ENCODE measurements at regions not wholly inside any gene's neighbourhood (a gene's known extent, or its start where the extent isn't known, plus 50 kb on each side); places are given as distances from the start of the nearest gene placed in this dataset.
"Not testable (repeated sequence)": the region's sequence is repeated elsewhere in the genome, so short reads cannot be mapped to it uniquely, and the experiment has no call there.

DNA sequence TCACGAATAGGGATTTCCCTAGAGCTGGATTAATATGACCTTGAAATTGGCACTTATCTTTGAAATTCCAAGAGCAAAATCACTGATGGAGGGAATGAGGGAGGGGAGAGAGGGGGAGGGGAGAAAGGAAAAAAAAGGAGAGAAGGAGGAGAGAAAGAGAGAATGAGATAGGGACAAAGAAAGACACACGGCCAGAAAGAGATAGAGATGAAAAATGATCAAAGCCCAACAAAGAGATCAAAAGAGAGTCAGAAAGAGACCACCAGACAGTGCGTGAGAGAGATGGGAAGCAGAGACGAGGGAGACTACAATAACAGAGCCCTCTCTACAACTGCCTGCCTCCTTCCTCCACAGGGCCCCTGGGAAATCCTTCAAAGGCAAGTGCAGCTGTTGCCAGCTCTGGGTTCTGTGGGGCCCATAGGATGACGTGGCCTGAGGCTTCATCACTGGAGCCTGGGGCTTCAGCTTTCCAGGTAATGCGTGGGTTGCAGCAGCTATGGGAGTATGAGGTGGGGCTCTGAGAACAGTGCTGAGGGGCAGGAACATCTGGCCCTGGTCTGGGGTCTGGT, 58.3 kb upstream of the SHB start:
- DNase-seq (ENCODE audit: low spot score), result no peak
- WGBS, result 84% methylated on average over 6 of the region's 6 CpGs
- TF ChIP-seq HNF4A (conservative IDR thresholded peaks at IDR 0.05), result no peak
- TF ChIP-seq JUND (IDR thresholded peaks at IDR 0.05), result no peak

DNA sequence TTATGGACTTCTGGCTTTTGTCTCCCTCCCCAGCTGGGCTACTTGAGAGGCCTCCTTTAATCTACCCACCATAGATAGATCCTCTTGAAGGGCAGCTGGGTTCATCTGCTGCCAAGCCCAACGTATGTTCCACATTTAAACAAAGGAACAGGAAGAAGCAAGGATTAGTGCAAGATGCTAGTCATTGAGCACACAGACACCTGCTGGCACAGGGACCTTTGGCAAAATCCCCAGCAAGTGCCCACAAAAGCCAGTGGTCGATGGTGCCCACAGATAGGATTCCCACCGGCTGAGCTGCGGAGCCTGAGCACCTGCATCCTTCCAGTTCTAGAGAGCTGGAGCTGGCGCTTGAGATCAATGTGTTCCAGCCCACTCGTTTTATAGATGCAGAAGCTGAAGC, 57.7 kb upstream of the SHB start:
- no peak overlapping the region for H3K9ac ChIP-seq (ENCODE audit: low read depth in 1 of 2, low read length in 2 of 2)
- H3K4me3 ChIP-seq (ENCODE audit: low read depth in 1 of 3, low read length in 3 of 3), result no peak overlapping the region
- no peak for DNase-seq (ENCODE audit: low spot score)
- no peaks in the 10 kb centered on the region for H3K4me1 ChIP-seq (ENCODE audit: control insufficient read depth in 4 of 4, insufficient read depth in 4 of 4, low read length in 3 of 4)
- no peak for TF ChIP-seq NR2F2 (IDR thresholded peaks at IDR 0.05)
- TF ChIP-seq, protein P1, sequence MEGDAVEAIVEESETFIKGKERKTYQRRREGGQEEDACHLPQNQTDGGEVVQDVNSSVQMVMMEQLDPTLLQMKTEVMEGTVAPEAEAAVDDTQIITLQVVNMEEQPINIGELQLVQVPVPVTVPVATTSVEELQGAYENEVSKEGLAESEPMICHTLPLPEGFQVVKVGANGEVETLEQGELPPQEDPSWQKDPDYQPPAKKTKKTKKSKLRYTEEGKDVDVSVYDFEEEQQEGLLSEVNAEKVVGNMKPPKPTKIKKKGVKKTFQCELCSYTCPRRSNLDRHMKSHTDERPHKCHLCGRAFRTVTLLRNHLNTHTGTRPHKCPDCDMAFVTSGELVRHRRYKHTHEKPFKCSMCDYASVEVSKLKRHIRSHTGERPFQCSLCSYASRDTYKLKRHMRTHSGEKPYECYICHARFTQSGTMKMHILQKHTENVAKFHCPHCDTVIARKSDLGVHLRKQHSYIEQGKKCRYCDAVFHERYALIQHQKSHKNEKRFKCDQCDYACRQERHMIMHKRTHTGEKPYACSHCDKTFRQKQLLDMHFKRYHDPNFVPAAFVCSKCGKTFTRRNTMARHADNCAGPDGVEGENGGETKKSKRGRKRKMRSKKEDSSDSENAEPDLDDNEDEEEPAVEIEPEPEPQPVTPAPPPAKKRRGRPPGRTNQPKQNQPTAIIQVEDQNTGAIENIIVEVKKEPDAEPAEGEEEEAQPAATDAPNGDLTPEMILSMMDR (IDR thresholded peaks at IDR 0.05; ENCODE audit: low read depth, low read length, missing input control), result no peak
- no peak for TF ChIP-seq TAF1 (conservative IDR thresholded peaks at IDR 0.05)
- no peak for TF ChIP-seq JUND (IDR thresholded peaks at IDR 0.05)
- no peak for TF ChIP-seq EGR1 (IDR thresholded peaks at IDR 0.05; ENCODE audit: low read depth in 2 of 2)
- no peak for TF ChIP-seq FOXA2 (IDR thresholded peaks at IDR 0.05)
- no peak for TF ChIP-seq RAD21 (IDR thresholded peaks at IDR 0.05)
- TF ChIP-seq YY1 (IDR thresholded peaks at IDR 0.05), result no peak
- no peaks in the 10 kb centered on the region for H3K9me3 ChIP-seq (ENCODE audit: control insufficient read depth in 4 of 4, low read length in 3 of 4)
- H3K27ac ChIP-seq (ENCODE audit: low read depth in 1 of 2, low read length in 2 of 2), result no peak overlapping the region
- H3K27me3 ChIP-seq (ENCODE audit: control insufficient read depth in 4 of 4, insufficient read depth in 4 of 4, low read length in 3 of 4), result no peaks in the 10 kb centered on the region
- no peaks in the 10 kb centered on the region for H3K36me3 ChIP-seq (ENCODE audit: control insufficient read depth in 4 of 4, insufficient read depth in 3 of 4, low read depth in 1 of 4, low read length in 3 of 4)
- WGBS, result 82% methylated on average over 6 of the region's 6 CpGs

More for the DNA sequence above, 58.3 kb upstream of the SHB start:
- Histone ChIP-seq H3K27me3 (ENCODE audit: control insufficient read depth in 4 of 4, insufficient read depth in 4 of 4, low read length in 3 of 4) (no peaks in the 10 kb centered on the region), H3K4me3 (ENCODE audit: low read depth in 1 of 3, low read length in 3 of 3) (no peak overlapping the region), H3K9me3 (ENCODE audit: control insufficient read depth in 4 of 4, low read length in 3 of 4) (no peaks in the 10 kb centered on the region), H3K4me1 (ENCODE audit: control insufficient read depth in 4 of 4, insufficient read depth in 4 of 4, low read length in 3 of 4) (no peaks in the 10 kb centered on the region), H3K9ac (ENCODE audit: low read depth in 1 of 2, low read length in 2 of 2) (no peak overlapping the region), H3K27ac (ENCODE audit: low read depth in 1 of 2, low read length in 2 of 2) (no peak overlapping the region), H3K36me3 (ENCODE audit: control insufficient read depth in 4 of 4, insufficient read depth in 3 of 4, low read depth in 1 of 4, low read length in 3 of 4) (no peaks in the 10 kb centered on the region)

DNA sequence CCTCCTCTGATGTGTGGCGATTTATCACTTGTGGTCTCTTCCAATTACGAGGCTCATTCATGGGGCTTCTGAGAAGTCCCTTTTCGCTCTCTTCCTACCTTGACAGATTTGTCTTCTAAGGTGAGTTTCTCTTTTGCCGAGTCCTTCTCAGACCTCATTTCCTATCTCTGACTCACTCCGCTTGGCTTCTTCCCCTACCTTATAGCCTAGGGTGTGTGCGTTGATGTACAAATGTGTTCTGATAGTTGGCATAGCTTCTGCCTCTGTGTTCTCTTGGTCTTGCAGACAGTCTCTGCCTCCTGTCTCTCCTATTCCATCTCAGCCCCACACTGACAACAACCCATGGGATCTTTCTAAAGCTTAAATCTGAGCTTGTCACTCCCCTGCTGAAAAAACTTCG, 56.9 kb upstream of the SHB start:
- 86% methylated on average over 7 of the region's 7 CpGs for WGBS
- no peaks in the 10 kb centered on the region for H3K4me1 ChIP-seq (ENCODE audit: control insufficient read depth in 4 of 4, insufficient read depth in 4 of 4, low read length in 3 of 4)
- H3K27me3 ChIP-seq (ENCODE audit: control insufficient read depth in 4 of 4, insufficient read depth in 4 of 4, low read length in 3 of 4), result peaks cover 0 to 3% (median 0%) of the 10 kb centered on the region in 4 donors
- DNase-seq (ENCODE audit: low spot score), result no peak
- H3K36me3 ChIP-seq (ENCODE audit: control insufficient read depth in 4 of 4, insufficient read depth in 3 of 4, low read depth in 1 of 4, low read length in 3 of 4), result no peaks in the 10 kb centered on the region
- no peaks in the 10 kb centered on the region for H3K9me3 ChIP-seq (ENCODE audit: control insufficient read depth in 4 of 4, low read length in 3 of 4)
- TF ChIP-seq FOXA1 (IDR thresholded peaks at IDR 0.05) (no peak), EGR1 (IDR thresholded peaks at IDR 0.05; ENCODE audit: low read depth in 2 of 2) (no peak), SP1 (IDR thresholded peaks at IDR 0.05) (no peak), YY1 (IDR thresholded peaks at IDR 0.05) (no peak), JUND (IDR thresholded peaks at IDR 0.05) (no peak)
- TF ChIP-seq, protein P2, sequence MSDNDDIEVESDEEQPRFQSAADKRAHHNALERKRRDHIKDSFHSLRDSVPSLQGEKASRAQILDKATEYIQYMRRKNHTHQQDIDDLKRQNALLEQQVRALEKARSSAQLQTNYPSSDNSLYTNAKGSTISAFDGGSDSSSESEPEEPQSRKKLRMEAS (IDR thresholded peaks at IDR 0.05), result no peak
- TF ChIP-seq, protein P1 (IDR thresholded peaks at IDR 0.05; ENCODE audit: low read depth, low read length, missing input control), result no peak
- no peak overlapping the region for H3K27ac ChIP-seq (ENCODE audit: low read depth in 1 of 2, low read length in 2 of 2)
- H3K9ac ChIP-seq (ENCODE audit: low read depth in 1 of 2, low read length in 2 of 2), result no peak overlapping the region
- no peak overlapping the region for H3K4me3 ChIP-seq (ENCODE audit: low read depth in 1 of 3, low read length in 3 of 3)

DNA sequence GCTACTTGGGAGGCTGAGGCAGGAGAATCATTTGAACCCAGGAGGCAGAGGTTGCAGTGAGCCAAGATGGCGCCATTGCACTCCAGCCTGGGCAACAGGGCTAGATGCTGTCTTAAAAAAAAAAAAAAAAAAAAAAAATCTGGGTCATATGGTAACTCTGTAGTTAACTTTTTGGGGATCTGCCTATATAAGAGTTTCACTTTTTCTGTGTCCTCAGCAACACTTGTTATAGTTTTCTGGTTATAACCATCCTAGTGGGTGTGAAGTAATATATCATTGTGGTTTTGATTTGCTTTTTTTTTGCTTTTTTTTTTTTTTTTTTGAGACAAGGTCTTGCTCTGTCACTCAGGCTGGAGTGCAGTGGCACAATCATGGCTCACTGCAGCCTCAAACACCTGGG, 54.3 kb upstream of the SHB start:
- H3K36me3 ChIP-seq (ENCODE audit: control insufficient read depth in 4 of 4, insufficient read depth in 3 of 4, low read depth in 1 of 4, low read length in 3 of 4); H3K4me3 ChIP-seq (ENCODE audit: low read depth in 1 of 3, low read length in 3 of 3); H3K9me3 ChIP-seq (ENCODE audit: control insufficient read depth in 4 of 4, low read length in 3 of 4); H3K9ac ChIP-seq (ENCODE audit: low read depth in 1 of 2, low read length in 2 of 2); H3K4me1 ChIP-seq (ENCODE audit: control insufficient read depth in 4 of 4, insufficient read depth in 4 of 4, low read length in 3 of 4); H3K27ac ChIP-seq (ENCODE audit: low read depth in 1 of 2, low read length in 2 of 2); H3K27me3 ChIP-seq (ENCODE audit: control insufficient read depth in 4 of 4, insufficient read depth in 4 of 4, low read length in 3 of 4); DNase-seq (ENCODE audit: low spot score): not testable (repeated sequence)
- 89% methylated on average over 1 of the region's 1 CpG for WGBS

All from liver (tissue), 8 donors.